NCI-H2196 treated with DMSO at 0.1 percent for 48 hours (cell line): ENCODE measurements at regions not wholly inside any gene's neighbourhood (a gene's known extent, or its start where the extent isn't known, plus 50 kb on each side); places are given as distances from the start of the nearest gene placed in this dataset.
"Not testable (repeated sequence)": the region's sequence is repeated elsewhere in the genome, so short reads cannot be mapped to it uniquely, and the experiment has no call there.

Experiments used
- DNase-seq: peaks from one replicate; lab custom pipeline; 2025; ENCODE audit not compliant: unreplicated experiment; lab: John Stamatoyannopoulos, UW

- DNase-seq = no peak
These were observed 63.1 kb upstream of the VASH1 start for GRCh38 chr14:76698191-76698590.

GRCh38 chr14:76698631-76699030 lies 62.6 kb upstream of the VASH1 start:
- no peak for DNase-seq

GRCh38 chr14:76699209-76699938 lies 61.9 kb upstream of the VASH1 start:
- DNase-seq = no peak

- no peak for DNase-seq
These were observed 61.2 kb upstream of the VASH1 start for GRCh38 chr14:76699939-76700590.

GRCh38 chr14:76701436-76701835 lies 59.8 kb upstream of the VASH1 start:
- no peak for DNase-seq

GRCh38 chr14:76701981-76702380 lies 59.3 kb upstream of the VASH1 start:
- no peak for DNase-seq

GRCh38 chr14:76705214-76705613 lies 56.1 kb upstream of the VASH1 start:
- DNase-seq = no peak

GRCh38 chr14:76706207-76706606 lies 55.1 kb upstream of the VASH1 start:
- not testable (repeated sequence) for DNase-seq

- no peak for DNase-seq
These were observed 54.5 kb upstream of the VASH1 start for GRCh38 chr14:76706811-76707210.

- no peak for DNase-seq
These were observed 53.2 kb upstream of the VASH1 start for GRCh38 chr14:76708028-76708427.

- no peak for DNase-seq
These were observed 52.5 kb upstream of the VASH1 start for GRCh38 chr14:76708771-76709170.

- peak; percentile 56 for DNase-seq
These were observed 50.9 kb upstream of the VASH1 start for GRCh38 chr14:76710056-76711010.
